SH-SY5Y (cell line): ENCODE measurements at regions not wholly inside any gene's neighbourhood (a gene's known extent, or its start where the extent isn't known, plus 50 kb on each side); places are given as distances from the start of the nearest gene placed in this dataset.

Experiments
- GATA2 ChIP-seq: IDR thresholded peaks from 2 replicates; pipeline ENCODE4 v1.6.1; 2011; ENCODE audit warnings: mild to moderate bottlenecking, low read depth, low read length
- GATA3 ChIP-seq: IDR thresholded peaks from 2 replicates; pipeline ENCODE4 v1.6.1; 2011; ENCODE audit warnings: low read depth, mild to moderate bottlenecking, low read length, moderate library complexity

GRCh38 chr12:97300431-97300830, 162.2 kb upstream of the RMST start:
- TF ChIP-seq GATA3 (no peak), GATA2 (no peak)

DNA sequence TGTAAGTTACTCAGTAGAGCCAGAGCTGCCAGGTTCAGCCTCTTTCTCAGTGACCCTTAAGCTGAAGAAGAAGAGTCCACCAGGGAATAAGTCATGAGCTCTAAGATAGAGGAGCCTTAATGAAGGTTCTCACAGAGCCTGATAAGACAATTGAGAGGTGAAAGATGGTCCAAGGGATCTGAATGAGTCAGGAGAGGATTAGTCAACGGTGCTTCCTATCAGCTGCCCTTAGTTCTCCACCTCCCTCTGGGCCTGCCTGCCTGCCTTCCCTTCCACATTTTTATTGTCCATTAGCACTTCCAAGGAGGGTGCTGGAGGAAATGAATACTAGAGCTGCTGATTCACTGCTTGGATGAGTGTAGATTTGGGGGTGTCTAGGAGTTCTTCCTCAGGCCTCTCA, 161.7 kb upstream of the RMST start:
- TF ChIP-seq GATA3, result no peak

DNA sequence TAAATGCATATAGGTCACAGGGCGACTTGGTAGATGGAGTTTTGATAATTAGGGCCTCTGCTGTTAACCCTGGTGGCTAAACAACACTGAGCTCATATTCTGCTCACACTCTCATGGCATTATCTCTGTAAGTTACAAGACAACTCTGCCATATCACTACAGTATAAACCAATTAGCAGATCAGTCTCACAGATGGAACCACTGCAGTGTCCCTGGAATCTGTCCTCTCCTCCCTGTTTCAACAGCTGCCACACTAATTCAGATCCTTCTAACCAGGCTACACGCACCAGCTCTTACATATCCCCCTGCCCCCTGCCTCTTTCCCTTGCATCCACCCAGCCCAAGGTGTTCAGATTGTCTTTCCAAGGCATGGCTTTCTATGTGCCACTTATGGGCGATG, 161.0 kb upstream of the RMST start:
- TF ChIP-seq GATA3, result no peak
- TF ChIP-seq GATA2, result no peak

- TF ChIP-seq GATA2 (no peak), GATA3 (no peak)
Observed at GRCh38 chr12:97305651-97306050, 157.0 kb upstream of the RMST start.

DNA sequence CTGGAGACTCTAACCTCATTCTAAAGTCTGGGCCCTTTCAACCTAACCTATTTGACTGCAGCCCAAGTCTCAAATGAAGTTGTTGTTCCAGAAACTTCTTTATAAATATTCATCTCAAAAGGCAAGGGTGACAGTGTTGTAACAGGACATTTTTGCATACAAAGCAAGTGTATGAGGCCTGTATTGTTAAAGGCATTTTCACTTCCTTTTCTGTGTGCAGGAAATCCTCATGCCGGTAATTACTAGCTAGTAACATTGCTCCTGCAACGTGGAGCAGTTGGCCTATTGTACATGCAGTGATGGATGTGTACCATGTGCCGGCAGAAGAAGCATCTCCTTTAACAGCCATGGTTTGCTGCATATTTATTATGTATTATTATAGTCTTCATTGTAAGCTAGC, 156.5 kb upstream of the RMST start:
- TF ChIP-seq GATA2, result no peak
- TF ChIP-seq GATA3, result no peak

- no peak for TF ChIP-seq GATA3
- no peak for TF ChIP-seq GATA2
Observed at GRCh38 chr12:97308576-97309198, 153.9 kb upstream of the RMST start.

DNA sequence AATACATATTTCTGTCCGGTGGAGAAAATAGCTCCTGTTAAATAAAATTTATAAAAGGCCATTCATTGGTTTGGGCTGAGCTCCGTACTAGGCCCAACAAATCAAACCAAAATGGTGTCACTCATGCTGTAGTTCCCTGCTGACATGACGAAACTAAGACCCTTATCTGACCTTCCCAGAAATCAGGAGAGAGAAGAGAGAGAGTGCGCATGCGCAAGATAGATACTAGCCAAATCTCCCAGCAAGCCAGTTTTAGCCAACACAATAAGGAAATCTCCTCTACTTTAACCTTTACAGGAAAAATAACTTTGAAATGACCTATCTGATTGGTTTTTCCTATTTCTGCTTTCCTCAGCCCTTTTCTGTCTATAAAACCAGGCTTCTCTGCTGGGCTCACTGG, 152.7 kb upstream of the RMST start:
- no peak for TF ChIP-seq GATA2
- no peak for TF ChIP-seq GATA3

DNA sequence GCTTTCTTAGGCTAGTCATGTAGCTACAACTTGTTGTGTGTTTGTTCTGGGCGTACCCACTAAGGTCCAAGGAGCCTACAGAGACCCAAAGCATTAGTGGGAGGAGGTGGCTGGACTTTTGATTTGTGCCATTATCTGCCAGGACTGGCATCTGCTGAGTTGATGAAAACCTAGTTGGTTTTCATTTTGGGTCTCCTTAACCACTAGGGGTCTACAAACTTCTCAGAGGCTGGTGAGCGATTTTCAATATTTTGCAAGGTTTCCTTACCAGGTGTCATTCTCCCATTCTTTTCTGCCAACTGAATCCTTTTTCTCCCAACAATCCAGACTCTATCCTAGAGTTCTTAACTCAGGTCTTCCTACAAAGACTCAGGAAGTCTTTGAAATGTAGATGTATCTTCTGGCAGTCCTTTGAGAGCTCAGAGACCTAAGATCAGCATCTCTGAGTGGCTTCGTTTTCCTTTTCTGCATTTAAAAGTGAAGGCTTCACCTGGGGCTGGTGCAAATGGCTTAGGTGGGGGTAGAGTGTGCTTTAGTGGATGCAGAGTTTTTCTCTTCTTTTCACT, 150.0 kb upstream of the RMST start:
- TF ChIP-seq GATA2 (no peak), GATA3 (no peak)

- TF ChIP-seq GATA3, result no peak
- no peak for TF ChIP-seq GATA2
Observed at GRCh38 chr12:97313471-97314190, 149.0 kb upstream of the RMST start.

DNA sequence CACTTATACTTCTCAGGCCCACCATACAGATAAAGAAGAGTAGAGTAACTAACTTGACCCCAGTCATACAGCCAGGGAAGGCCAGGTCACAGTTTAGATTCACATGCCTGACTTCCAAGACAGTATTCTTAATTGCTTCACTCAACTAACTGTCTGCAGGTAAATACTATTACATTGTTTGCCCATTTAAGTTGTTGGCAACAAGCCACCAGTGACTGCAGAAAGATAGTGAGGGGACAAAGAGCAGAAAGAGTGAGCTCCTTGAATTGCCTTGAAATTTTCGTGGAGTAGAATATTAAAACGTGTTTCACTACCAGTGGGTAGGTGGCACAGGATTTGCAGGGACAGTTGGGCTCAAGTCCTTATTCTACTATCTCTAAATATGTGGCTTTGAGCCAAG, 146.3 kb upstream of the RMST start:
- TF ChIP-seq GATA2 (no peak), GATA3 (no peak)

DNA sequence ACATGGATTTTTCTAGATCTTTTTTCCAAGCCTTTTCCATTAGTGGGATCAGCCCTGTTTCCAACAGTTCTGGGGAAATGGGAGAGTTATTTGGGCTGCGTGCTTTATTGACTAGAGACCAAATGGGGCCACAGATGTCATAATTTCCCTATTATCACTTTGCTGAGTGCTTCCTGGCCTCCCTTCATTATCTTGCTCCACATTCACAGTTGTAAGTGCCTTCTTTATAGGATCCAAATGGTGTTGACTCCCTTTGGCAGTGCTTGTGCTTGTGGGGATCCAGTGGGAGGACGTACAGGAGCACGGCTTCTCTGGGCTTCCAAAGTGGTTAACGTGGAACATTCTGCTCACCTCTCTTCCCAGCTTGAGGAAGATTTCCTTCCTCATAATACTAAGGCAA, 141.0 kb upstream of the RMST start:
- no peak for TF ChIP-seq GATA2

DNA sequence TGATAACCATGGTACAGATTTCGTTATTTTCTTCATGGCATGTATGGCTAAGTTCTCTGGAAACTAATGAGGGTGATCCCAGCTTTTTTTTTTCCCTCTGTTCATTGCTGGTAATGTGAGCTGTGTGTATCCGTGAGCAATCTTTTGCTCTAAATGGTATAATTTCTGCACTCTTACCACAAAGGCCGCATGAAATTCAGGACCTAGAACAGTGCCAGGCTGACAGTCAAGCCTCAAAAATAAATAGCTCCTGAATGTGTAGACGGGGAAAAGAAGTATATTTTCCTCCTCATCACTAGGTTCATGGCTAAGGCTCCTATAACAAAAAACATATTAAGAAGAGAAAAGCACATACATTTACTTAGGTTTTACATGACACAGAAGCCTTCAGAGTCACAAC, 140.2 kb upstream of the RMST start:
- TF ChIP-seq GATA2 (no peak), GATA3 (no peak)

DNA sequence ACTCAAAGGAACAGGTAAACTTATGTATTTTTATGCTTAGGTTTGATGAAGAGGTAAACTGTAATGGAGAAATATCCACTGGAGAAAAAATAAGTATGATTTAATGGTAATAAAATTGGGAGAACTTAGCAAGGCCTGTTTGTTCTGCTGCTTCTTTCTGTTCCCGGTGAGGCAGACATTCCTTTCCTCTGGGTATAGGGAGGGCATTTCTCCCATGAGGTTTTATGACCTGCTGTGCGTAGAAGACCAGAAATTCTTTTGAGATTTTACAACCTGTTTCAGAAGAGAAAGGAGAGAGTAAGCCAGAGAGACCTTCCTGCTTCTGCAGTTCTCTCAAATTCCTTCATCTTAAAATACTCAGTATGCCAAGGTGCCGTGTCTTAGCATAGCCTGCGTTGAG, 139.4 kb upstream of the RMST start:
- TF ChIP-seq GATA3, result no peak
- TF ChIP-seq GATA2, result no peak

- TF ChIP-seq GATA2 (no peak), GATA3 (no peak)
Observed at GRCh38 chr12:97324471-97324870, 138.1 kb upstream of the RMST start.

DNA sequence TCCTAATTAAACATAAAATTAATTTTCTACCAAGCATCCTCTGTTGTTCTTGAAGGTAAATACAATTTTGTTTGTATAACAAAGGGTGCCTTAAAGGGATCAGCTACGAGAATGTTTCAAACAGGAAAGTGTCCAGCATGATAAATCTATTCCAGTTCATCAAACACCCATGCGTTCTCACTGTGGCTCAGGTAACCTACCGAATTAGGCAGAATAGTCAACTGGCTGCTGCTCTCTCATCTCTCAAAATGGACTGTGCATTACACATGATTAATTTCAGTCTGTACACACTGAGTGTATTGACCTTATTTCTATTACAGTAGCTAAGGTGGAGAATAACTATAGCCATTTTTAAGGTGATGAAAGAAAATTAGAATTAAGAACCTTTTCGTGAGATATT, 127.5 kb upstream of the RMST start:
- TF ChIP-seq GATA2, result no peak
- TF ChIP-seq GATA3, result no peak
